Left kidney (tissue), 1 donor: ENCODE measurements at regions not wholly inside any gene's neighbourhood (a gene's known extent, or its start where the extent isn't known, plus 50 kb on each side); places are given as distances from the start of the nearest gene placed in this dataset.

Source experiments
- DNase-seq: peaks from one replicate; pipeline ENCODE4 v3.0.0-alpha.2; 2013

DNA sequence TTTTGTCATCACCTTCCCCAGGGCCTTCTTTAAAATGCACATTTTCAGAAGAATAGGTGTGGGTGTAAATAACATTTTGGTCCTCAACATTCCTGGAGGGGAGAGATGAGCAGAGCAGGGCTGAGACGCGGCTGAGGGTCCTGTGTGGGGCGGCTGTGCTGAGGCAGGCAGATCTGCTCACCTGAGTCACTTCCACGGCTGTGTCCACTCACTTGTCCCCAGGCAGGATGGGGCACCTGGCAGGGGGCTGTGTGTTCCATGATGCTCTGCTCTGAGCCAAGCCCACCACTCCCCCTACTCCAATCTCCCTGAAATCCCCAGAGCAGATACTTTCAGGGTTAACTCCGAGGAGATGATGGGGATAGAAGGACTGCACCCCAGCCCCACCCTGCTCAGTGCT is 93.8 kb downstream of the GLRX3 start:
- DNase-seq: no peak

DNA sequence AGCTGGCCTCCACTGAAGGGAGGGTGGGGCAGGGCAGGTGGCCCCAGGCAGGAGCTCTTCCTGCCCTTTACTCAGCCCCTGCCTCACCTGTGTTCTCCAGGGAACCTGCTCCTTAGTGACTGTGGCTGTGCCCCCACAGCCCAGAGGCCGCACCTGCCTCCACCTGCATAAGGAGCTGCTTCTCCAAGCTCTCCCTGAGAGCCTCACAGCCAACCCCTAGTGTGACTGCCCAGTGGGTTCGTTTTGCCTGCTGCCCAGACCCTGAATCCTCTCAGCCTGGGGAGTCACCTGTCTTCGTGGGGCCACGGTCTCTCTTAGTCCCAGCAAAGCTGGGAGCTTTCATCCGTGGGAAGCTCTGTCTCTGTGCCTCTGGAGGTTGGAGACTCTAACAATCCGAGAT is 94.4 kb downstream of the GLRX3 start:
- DNase-seq: no peak

DNA sequence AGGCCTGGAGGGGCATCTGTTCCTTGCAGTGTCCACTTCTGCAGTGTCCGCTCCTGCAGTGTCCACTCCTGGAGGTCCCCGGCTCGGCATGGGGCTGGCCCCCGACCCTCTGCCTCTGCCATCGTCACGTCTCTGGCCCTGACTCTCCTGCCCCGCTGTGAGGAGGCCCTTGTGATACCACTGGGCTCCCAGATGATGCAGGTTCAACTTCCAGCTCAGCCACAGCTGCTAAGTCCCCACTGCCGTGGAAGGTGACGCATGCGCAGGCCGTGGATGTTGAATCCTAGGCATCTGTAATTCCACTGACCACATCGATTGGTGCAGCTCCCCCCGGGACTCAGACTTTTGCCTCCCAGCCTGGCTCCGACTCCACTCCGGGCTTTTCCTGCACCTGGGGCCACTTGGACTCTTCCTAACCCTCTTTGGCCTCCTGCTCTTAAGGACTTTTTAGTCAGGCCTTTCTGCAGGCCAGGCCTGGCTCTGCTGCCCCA is 95.1 kb downstream of the GLRX3 start:
- no peak for DNase-seq

DNA sequence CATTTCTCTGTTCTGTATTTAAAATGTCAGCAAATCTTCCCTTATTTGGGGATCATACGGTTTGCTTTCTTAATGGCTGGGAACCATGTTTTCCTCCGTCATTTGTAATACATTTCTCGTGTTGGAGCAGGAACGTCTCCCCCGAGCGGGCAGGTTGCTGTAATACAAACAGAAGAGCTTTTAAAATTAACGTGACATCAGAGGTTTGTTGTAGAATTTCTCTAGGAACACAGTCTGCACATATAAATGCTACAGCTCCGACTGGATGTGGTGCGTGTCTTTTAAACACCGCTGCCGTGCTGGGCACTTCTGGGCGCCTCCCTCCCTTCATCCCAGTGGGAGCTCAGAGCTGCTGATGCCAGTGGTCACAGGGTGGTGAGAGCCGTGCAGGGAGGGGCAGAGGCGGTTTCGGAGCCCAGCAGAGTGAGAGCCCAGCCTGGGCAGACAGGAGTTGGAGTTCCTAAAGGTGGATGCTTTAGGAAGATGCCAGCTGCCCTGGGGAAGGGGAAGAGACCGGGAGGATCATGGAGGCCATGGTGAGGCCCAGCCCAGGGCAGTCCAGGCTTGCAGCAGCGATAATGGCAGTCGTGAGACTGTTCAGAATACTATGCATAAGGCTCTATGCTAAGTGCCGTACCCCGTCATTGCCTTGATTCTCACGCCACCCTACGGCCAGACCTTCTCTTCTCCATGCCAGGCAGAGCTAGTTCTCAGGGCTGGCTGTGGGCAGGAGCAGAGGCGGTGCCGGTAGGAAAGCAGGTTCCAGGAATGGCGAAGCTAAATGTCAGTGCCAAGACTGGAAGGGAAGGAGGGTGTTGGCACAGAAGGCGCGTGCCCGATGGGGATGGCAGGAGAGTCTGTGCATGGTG is 96.2 kb downstream of the GLRX3 start:
- DNase-seq: no peak

DNA sequence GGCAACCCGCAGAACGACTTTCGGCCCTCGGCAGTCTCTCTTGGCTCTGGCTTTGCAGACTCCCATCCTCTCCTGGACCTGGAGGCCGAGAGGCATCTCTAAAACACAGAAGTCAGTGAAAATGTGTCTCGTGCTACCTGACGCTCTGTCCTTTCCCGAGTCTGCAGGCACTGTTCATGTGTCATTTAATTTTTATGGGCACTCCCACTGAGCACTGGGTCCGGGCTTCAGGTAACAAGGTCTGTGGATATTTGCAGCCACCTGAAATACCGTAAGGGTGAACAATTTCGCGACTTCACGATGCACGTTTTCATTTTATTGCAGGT is 96.8 kb downstream of the GLRX3 start:
- no peak for DNase-seq

DNA sequence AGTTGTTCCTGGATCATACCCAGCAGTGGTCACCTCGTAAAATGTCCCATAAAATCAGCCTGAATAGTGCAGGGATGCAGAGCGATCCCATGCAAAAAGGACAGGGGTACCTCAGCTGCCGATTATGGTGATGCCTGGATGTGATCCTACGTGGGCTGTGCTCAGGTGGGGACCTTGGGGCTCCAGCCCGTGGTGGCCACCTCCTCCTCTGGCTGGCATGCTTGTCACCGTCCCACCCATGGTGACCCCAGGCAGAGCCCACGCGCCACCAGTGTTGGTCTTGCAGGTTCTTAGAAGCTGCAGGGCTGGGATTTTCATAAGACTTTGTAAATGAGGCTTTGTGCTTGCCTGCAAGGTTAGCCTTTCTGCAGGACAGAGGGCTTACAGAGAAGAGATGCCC is 97.2 kb downstream of the GLRX3 start:
- no peak for DNase-seq

GRCh38 chr10:130234171-130234965 is 98.2 kb downstream of the GLRX3 start:
- DNase-seq: no peak

- no peak for DNase-seq
These were observed 100.5 kb downstream of the GLRX3 start for GRCh38 chr10:130236711-130237110.

- DNase-seq: no peak
These were observed 104.2 kb downstream of the GLRX3 start for GRCh38 chr10:130240409-130240808.

DNA sequence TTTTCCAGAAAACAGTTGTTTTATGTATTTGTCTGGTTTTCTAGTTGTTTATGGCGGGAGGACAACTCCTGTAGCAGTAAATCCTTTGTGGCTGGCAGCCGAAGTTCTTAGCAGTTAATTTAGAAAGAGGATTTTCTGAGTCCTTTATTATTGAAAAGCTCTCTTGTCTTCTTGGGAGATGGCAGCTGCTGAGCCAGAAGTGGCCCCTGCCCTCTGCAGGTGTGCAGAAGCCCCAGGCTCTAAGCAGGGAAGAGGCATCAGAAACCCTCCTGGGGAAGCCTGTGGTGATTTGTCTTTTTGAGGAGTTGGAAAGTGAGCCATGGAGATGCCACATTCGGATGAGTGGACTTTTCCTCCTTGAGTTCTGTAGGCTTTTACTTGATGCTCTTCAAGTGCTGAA is 106.3 kb downstream of the GLRX3 start:
- peak; percentile 3 for DNase-seq

- no peak for DNase-seq
These were observed 106.8 kb downstream of the GLRX3 start for GRCh38 chr10:130243015-130243414.

DNA sequence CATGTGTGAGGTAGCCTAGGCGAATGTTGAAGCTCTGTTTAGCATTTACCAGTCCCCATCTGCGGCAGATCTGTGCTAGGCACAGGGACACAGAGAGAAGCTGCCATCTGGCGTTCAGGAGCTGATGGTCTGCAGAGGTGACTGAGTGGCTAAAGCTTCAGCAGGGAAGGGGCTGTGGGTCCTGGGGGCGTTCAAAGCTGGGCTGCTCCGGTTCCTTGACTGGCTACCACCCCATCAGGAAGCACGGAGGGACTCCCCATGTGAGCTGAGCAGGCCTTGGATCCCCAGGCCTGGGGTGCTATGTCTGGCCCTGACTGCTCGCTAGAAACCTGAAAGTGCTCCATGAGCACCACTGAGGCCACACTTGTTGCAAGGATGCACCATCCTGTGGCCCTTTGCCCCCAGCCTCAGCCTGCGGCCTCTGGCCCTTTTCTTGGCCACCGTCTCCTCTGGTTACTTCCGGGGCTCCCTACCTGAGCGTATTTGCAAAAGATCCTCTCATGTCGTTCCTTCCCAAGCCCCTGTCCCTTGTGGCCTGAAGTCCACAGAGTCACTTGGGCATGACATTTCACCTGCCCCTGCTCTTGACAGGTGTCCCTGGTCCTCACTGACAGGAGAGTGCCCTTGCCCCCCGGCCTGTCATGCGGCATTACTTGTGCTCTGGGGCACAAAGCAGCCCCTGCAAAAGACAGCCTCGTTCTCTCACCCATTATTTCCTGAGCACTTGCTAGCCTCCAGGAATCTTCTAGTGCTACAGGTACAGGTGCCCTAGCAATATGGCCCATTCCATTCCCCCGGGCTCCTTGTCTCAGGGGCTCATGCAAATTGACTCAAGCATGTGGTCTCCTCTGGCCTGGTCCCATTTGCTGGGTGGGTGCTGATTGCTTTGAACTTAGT is 108.1 kb downstream of the GLRX3 start:
- DNase-seq: no peak

- DNase-seq: no peak
These were observed 108.8 kb downstream of the GLRX3 start for GRCh38 chr10:130244928-130245495.

DNA sequence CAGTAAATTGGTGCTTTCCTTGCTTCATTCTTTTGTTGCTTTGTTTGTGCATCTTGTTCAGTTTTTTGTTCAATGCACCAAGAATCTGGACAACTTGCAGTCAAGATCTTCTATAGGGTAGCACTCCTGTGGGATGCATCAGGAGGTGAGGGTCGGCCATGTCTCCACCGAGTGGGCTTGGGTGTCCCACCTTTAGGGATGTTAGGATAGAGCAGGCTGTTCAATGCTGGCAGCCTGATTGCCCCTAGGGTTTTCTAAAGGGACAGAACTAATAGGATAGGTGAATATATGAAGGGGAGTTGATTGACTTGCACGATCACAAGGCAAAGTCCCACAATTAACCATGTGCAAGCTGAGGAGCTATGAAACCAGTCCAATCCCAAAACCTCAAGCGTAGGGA is 109.9 kb downstream of the GLRX3 start:
- no peak for DNase-seq

DNA sequence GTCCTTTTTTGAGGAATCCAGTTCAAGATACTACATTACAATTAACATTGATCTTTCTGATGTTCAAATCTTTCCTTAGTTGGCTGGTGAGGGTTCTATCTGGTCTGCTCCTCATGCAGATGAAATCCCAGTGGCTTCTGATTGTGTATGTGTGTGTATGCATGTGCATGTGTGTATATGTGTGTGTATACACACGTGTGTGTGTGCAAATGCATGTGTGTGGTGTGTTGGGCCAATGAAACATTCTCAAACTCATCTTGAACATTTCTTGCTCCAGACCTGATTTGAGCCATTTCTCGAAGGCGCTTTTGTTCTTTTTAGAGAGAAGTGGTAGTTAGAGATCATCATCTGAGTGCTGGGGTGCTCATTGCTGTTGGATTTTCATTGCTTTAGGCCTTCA is 113.9 kb downstream of the GLRX3 start:
- DNase-seq: no peak

DNA sequence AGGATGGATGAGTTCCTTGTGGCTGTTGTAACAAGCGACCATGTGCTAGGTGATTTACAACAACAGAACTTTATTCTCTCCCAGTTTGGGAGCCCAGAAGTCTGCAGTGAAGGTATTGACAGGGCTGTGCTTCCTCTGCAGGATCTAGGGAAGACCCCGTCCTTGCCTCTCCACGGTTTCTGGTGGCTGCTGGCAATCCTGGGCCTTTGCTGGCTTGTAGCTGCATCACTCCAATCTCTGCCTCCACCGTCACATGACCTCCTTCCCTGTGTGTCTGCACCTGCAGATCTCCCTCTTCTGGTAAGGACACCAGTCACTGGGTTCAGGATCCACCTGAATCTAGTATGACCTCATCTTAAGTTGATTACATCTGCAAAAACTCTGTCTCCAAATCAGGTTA is 115.6 kb downstream of the GLRX3 start:
- no peak for DNase-seq

DNA sequence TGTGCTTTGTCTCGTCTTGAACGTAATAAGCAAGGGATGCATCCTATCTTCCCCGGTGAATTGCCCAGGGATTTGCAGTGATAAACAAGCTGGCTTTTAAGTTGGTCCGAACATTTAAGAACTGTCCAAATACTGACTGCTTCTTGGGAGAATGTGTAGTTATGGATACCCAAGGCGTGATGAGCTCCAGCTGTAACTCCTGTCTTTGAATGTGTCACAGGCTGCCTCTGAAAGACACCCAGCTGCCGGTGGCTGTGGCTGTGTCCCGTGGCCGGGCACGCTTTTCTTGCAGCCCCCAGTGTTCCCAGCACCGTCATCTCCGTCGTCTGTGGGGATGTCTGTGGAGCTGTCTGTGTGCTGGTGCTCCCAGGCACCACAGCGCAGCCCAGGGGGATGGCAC is 118.1 kb downstream of the GLRX3 start:
- DNase-seq: peak; percentile 68

DNA sequence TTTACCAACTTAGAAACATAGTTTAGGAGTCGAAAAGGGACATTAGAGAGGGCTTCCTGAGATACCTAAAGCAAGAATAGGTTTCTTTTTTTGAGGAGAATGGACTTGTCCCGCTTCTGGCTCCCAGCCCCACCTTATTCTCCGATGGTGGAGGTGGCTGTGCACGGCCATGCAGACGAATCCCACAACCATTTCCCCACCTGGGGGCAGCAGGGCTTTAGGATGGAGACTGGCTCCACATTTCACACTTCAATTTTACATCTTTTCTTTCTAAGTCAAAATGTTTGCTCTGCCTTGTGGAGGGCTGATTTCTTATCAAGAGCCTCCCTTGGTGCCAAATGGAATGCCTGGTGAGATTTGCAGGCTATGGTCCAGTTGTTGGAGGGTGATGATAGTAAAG is 118.5 kb downstream of the GLRX3 start:
- no peak for DNase-seq

- DNase-seq: no peak
These were observed 119.6 kb downstream of the GLRX3 start for GRCh38 chr10:130255777-130256176.

- no peak for DNase-seq
These were observed 121.7 kb downstream of the GLRX3 start for GRCh38 chr10:130257897-130258296.

DNA sequence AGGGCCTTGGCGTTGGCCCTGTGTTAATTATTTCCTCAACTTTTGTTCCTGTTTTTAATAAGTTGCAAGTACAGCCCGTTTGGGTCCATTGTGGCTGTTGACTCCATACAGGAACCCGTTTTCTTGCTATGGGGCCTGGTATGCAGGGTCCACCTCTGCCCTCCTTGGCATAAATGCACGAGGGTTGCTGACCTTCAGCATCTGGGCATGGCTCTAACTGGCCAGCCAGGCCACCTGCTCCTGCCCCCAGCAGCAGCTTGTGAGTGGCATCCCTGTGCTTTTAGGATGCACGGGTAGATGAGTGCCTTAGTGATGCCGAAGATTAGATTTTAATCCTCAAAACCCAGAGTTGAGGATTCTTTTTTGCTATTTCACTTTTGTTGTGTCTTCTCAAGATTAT is 123.2 kb downstream of the GLRX3 start:
- no peak for DNase-seq

GRCh38 chr10:130261306-130261705 is 125.1 kb downstream of the GLRX3 start:
- DNase-seq: no peak
